ENCODE measurements at regions not wholly inside any gene's neighbourhood (a gene's known extent, or its start where the extent isn't known, plus 50 kb on each side); places are given as distances from the start of the nearest gene placed in this dataset.
"Not testable (repeated sequence)": the region's sequence is repeated elsewhere in the genome, so short reads cannot be mapped to it uniquely, and the experiment has no call there.

GRCh38 chr11:121901886-121902285 is 214.1 kb downstream of the BLID start:
- H3K4me1 ChIP-seq = no peaks in the 10 kb centered on the region
- no peak for DNase-seq
- peaks cover 2% of the 10 kb centered on the region; the same call in 1 of the 2 replicates for H3K9me3 ChIP-seq
- H3K27me3 ChIP-seq = no peaks in the 10 kb centered on the region
- no peak for TF ChIP-seq CTCF (IDR thresholded peaks at IDR 0.05; ENCODE audit: low read depth, low read length)
- H3K4me3 ChIP-seq (ENCODE audit: low read depth, low read length) = no peak overlapping the region
- no peaks in the 10 kb centered on the region for H3K36me3 ChIP-seq

- not testable (repeated sequence) for DNase-seq
Observed at GRCh38 chr11:121901417-121901816, 214.6 kb downstream of the BLID start.

GRCh38 chr11:121899520-121899919 is 216.5 kb downstream of the BLID start:
- DNase-seq = no peak
- Histone ChIP-seq H3K27me3 (no peaks in the 10 kb centered on the region), H3K9me3 (no peaks in the 10 kb centered on the region), H3K4me1 (no peaks in the 10 kb centered on the region), H3K36me3 (no peaks in the 10 kb centered on the region), H3K4me3 (ENCODE audit: low read depth, low read length) (no peak overlapping the region)
- TF ChIP-seq CTCF (IDR thresholded peaks at IDR 0.05; ENCODE audit: low read depth, low read length) = no peak

More at GRCh38 chr11:121901417-121901816, 214.6 kb downstream of the BLID start:
- not testable (repeated sequence) for H3K36me3 ChIP-seq; H3K9me3 ChIP-seq; H3K4me3 ChIP-seq (ENCODE audit: low read depth, low read length); H3K4me1 ChIP-seq; H3K27me3 ChIP-seq

- no peaks in the 10 kb centered on the region for H3K36me3 ChIP-seq
- H3K9me3 ChIP-seq = no peaks in the 10 kb centered on the region
- no peaks in the 10 kb centered on the region for H3K27me3 ChIP-seq
- no peaks in the 10 kb centered on the region for H3K4me1 ChIP-seq
- no peak overlapping the region for H3K4me3 ChIP-seq (ENCODE audit: low read depth, low read length)
- DNase-seq = no peak
- no peak for TF ChIP-seq CTCF (IDR thresholded peaks at IDR 0.05; ENCODE audit: low read depth, low read length)
Observed at GRCh38 chr11:121898903-121899302, 217.1 kb downstream of the BLID start.

- Histone ChIP-seq H3K36me3 (no peaks in the 10 kb centered on the region), H3K27me3 (no peaks in the 10 kb centered on the region), H3K9me3 (no peaks in the 10 kb centered on the region), H3K4me3 (ENCODE audit: low read depth, low read length) (no peak overlapping the region), H3K4me1 (peaks cover 3% of the 10 kb centered on the region; the same call in 1 of the 2 replicates)
- TF ChIP-seq CTCF (IDR thresholded peaks at IDR 0.05; ENCODE audit: low read depth, low read length) = no peak
- DNase-seq = no peak
Observed at GRCh38 chr11:121895919-121896318, 220.1 kb downstream of the BLID start.

- no peaks in the 10 kb centered on the region for H3K9me3 ChIP-seq
- peaks cover 3% of the 10 kb centered on the region; the same call in 1 of the 2 replicates for H3K4me1 ChIP-seq
- DNase-seq = no peak
- TF ChIP-seq CTCF (IDR thresholded peaks at IDR 0.05; ENCODE audit: low read depth, low read length) = no peak
- H3K27me3 ChIP-seq = no peaks in the 10 kb centered on the region
- H3K36me3 ChIP-seq = no peaks in the 10 kb centered on the region
- no peak overlapping the region for H3K4me3 ChIP-seq (ENCODE audit: low read depth, low read length)
Observed at GRCh38 chr11:121894581-121894980, 221.4 kb downstream of the BLID start.

GRCh38 chr11:121892863-121893262 is 223.2 kb downstream of the BLID start:
- Histone ChIP-seq H3K4me3 (ENCODE audit: low read depth, low read length) (no peak overlapping the region), H3K36me3 (no peaks in the 10 kb centered on the region), H3K9me3 (no peaks in the 10 kb centered on the region), H3K4me1 (peaks cover 3% of the 10 kb centered on the region; the same call in 1 of the 2 replicates), H3K27me3 (no peaks in the 10 kb centered on the region)
- DNase-seq = no peak
- no peak for TF ChIP-seq CTCF (IDR thresholded peaks at IDR 0.05; ENCODE audit: low read depth, low read length)
